ENCODE measurements at regions not wholly inside any gene's neighbourhood (a gene's known extent, or its start where the extent isn't known, plus 50 kb on each side); places are given as distances from the start of the nearest gene placed in this dataset.

DNA sequence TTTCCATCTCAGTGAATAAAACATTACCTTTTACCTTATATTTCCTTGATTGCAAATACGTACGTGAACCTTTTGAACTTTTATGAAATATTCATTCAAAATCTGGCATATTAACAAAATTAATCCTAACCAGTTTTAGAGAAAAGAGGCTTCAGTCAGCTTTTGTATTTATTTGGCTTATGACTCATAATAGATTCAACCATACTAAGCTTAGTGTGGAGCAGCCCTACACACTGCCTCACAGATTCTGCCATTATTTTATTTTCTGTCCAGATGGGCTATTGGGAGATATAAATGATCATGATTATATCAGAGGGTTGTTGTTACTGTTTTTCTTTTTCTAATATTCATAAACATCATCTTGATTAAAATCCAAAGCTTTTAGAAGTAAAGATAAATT is 325.5 kb downstream of the GPR37 start:
- TF ChIP-seq CTCF (IDR thresholded peaks at IDR 0.05; ENCODE audit: insufficient read depth, low read length), result no peak
- TF ChIP-seq POLR2AphosphoS5 (IDR thresholded peaks at IDR 0.05; ENCODE audit: low read depth), result no peak
- TF ChIP-seq SPI1 (IDR thresholded peaks at IDR 0.05; ENCODE audit: borderline replicate concordance, low read depth), result no peak
- no peak for TF ChIP-seq REST (IDR thresholded peaks at IDR 0.05; ENCODE audit: insufficient replicate concordance, low read depth)
- TF ChIP-seq GABPA (IDR thresholded peaks at IDR 0.05; ENCODE audit: low read depth), result no peak

All from HL-60 (cell line).